NB4 (cell line): ENCODE measurements at regions not wholly inside any gene's neighbourhood (a gene's known extent, or its start where the extent isn't known, plus 50 kb on each side); places are given as distances from the start of the nearest gene placed in this dataset.

Experiments
- DNase-seq: peaks from one replicate; pipeline ENCODE4 v3.0.0; 2010; ENCODE audit warnings: low read depth
- H3K4me3 ChIP-seq: one replicate; pipeline ENCODE4 v1.5.1; 2011; ENCODE audit warnings: mild to moderate bottlenecking, low read depth, low read length, moderate library complexity
- CTCF ChIP-seq: IDR thresholded peaks from one replicate; pipeline ENCODE4 v1.5.1; 2012; ENCODE audit warnings: low read depth, low read length
- MAX ChIP-seq: IDR thresholded peaks from 2 replicates; pipeline ENCODE4 v1.6.1; 2011; ENCODE audit warnings: low read depth, low read length
- MYC ChIP-seq: IDR thresholded peaks from 2 replicates; pipeline ENCODE4 v1.6.1; 2011; ENCODE audit warnings: low read depth, low read length
- POLR2A ChIP-seq: IDR thresholded peaks from 2 replicates; pipeline ENCODE4 v1.6.1; 2011; ENCODE audit warnings: mild to moderate bottlenecking; ENCODE audit not compliant: insufficient read length; ENCODE audit errors: extremely low read depth

- TF ChIP-seq POLR2A, result no peak
- TF ChIP-seq MAX, result no peak
- TF ChIP-seq MYC, result no peak
- TF ChIP-seq CTCF, result no peak
- no peak overlapping the region for H3K4me3 ChIP-seq
- DNase-seq, result no peak
Observed at GRCh38 chr1:212219679-212220463, 65.3 kb upstream of the PPP2R5A start.

- TF ChIP-seq MAX (no peak), POLR2A (no peak), MYC (no peak), CTCF (no peak)
- DNase-seq, result no peak
Observed at GRCh38 chr1:212221801-212222200, 63.4 kb upstream of the PPP2R5A start.

GRCh38 chr1:212224102-212224501 is 61.1 kb upstream of the PPP2R5A start:
- no peak overlapping the region for H3K4me3 ChIP-seq

More at GRCh38 chr1:212221801-212222200, 63.4 kb upstream of the PPP2R5A start:
- no peak overlapping the region for H3K4me3 ChIP-seq

GRCh38 chr1:212225416-212225815 is 59.8 kb upstream of the PPP2R5A start:
- DNase-seq, result no peak
- no peak for TF ChIP-seq CTCF
- TF ChIP-seq POLR2A, result no peak
- TF ChIP-seq MYC, result no peak
- no peak for TF ChIP-seq MAX
- H3K4me3 ChIP-seq, result no peak overlapping the region

More at GRCh38 chr1:212224102-212224501, 61.1 kb upstream of the PPP2R5A start:
- TF ChIP-seq MAX (no peak), CTCF (no peak), MYC (no peak), POLR2A (no peak)
- DNase-seq, result no peak

GRCh38 chr1:212225871-212226302 is 59.3 kb upstream of the PPP2R5A start:
- no peak for DNase-seq
- TF ChIP-seq MAX (no peak), CTCF (no peak), POLR2A (no peak)
- H3K4me3 ChIP-seq, result no peak overlapping the region
